ENCODE measurements at regions not wholly inside any gene's neighbourhood (a gene's known extent, or its start where the extent isn't known, plus 50 kb on each side); places are given as distances from the start of the nearest gene placed in this dataset.
"Not testable (repeated sequence)": the region's sequence is repeated elsewhere in the genome, so short reads cannot be mapped to it uniquely, and the experiment has no call there.

DNA sequence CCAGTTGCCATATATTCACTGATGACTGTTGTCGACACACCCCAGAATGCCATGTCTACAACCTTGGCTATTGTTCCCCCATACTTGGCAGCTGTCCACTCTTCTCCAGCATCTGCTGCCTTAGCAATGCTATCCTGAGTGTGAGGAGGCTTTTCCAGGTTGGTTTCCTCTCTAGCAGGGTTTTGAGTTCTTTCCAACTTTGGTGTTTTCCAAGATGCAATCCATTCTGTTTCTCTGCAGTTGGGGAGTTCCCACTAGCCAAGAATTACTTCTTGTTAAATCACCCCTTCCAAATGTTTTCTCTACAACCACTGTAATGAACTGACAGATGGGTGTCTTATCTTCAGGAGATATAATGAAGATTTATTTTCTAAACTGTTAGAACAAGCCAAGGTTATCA lies 617.4 kb downstream of the CCSER2 start:
- no peak for DNase-seq

DNA sequence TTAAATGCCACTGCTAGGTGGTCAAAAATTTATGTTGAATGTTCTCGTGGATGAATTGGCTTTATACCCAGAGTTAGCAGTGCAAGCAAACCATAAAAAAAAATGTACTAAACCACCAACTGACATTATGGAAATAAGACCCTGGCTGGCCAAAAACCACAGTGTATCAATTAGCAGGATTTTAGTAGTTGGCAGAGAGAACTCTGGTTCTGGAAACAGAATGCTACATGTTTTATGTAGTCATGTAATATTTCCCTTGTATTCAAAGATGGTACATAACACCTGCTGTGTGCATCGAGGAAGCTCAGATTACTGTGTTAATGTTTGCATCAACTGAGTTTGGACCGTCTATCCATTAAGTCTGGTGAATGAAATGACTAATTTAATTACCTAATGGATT lies 618.5 kb downstream of the CCSER2 start:
- DNase-seq, result no peak

DNA sequence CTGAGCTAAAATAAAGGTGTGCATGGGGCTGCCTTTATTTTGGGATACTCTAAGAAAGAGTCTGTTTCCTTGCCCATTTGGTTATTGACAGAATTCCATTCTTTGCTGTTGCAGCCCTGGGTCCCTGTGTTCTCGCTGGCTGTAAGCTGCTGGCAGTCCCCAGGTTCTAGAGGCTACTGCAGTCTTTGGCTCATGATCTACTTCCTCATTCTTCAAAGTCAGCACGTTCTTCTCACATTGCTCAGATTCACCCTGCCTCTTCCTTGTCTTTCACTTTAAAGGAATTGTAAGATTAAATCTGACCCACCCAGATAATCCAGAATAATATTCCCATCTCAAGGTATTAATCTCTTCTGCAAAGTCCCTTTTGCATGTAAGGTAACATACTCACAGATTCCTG lies 620.3 kb downstream of the CCSER2 start:
- no peak for DNase-seq

DNA sequence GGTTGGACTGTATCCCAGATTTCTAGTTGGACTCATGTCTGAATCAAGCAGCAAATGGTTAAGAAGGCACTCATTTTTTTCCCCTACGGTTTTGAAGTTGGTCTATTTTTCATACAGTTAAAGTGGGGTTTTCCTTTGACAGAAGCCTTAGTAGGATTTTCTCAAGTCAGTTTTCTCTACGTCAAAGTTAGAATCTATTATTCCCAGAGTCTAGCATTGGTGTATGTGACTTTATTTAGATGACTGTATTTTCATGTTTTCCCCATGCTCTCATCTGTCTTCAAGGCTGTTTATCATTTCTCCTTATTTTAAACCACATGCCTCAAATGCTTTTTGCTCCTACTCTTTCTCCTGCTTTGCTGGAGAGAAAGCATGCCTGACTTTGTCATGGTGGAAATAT lies 623.2 kb downstream of the CCSER2 start:
- no peak for DNase-seq

DNA sequence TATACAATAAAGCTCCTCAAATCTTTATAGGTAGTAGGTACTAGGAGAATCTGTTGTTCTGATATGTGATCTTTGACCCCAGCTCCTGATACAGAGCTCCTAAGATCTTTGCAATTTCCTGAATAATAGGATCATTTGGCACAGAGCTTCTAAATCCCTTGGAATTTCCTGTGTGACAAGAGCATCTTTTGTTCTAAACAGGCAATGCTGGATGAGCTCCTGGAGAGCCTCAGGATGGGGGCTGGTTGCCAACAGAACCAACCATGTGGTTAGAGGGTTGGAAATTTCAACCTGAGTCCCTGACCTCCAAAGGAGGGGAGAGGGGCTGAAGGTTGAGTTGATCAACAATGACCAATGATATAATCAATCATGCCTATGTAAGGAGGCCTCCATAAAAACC lies 629.0 kb downstream of the CCSER2 start:
- DNase-seq, result no peak

DNA sequence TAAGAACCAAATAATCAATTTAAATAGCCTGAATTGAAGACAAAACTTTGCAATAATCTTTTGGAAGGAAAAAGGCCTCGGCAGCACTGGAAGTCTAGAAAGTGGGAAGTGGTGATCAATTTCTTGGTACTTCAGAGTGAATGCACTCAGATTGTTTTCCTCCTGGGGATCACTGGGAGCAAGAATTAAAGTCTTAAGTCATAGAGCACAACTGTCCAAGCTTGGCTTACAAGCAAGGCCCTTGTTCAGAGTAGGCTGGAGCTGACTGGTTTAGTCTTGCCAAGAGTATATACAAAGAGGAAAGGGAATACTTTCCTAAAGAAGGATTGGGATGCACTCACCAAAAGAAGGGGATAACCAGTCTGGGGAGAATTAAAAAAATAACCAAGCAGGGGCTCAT lies 637.1 kb downstream of the CCSER2 start:
- DNase-seq, result no peak

DNA sequence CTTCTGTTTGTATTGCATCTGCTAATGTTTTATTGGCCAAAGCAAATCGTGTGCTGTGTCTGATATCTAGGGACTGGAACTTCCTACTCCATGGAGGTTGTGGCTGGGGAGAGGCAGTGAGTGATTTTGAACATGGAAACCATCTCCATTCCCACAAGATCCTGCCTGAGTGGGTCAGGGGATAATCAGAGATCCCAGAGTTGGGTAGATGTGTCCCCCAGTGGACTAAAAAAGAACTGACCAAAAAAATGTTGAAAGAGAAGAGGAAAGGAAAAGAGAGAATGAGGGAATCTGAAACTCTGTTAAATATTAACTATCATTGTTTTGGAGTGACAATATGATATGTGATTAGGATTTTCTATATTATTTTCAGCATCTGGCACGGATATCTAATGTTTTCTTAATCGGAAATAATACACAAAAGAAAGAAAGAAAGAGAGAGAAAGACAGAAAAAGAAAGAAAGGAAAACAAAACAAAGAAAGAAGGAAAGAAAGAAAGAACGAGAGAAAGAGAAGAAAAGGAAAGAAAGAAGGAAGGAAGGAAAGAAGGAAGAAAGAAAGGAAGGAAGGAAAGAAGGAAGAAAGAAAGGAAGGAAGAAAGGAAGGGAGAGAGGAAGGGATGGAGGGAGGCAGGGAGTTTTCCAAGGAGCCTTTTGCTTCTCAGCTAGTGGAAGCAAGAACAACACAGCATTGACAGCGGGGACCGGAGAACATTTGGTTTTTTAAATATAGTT lies 638.5 kb downstream of the CCSER2 start:
- no peak for DNase-seq

DNA sequence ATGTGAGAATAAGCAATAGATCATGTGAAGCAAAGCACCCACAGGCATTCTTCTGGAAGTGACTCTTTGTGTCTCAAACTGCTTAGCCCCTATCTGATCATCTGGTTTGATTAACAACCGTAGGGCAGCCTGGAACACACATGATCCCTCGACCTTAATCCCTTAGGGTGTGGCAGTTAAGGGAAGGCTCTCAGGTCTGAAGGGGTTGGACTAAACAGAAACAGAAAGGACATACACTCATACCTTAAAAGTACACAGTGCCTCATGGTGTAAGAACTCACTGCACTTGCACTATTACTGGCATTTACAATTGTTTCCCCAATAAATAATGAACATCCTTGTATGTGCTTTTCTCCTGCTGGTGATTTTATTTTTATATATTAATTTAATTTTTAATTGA lies 640.9 kb downstream of the CCSER2 start:
- DNase-seq, result not testable (repeated sequence)

DNA sequence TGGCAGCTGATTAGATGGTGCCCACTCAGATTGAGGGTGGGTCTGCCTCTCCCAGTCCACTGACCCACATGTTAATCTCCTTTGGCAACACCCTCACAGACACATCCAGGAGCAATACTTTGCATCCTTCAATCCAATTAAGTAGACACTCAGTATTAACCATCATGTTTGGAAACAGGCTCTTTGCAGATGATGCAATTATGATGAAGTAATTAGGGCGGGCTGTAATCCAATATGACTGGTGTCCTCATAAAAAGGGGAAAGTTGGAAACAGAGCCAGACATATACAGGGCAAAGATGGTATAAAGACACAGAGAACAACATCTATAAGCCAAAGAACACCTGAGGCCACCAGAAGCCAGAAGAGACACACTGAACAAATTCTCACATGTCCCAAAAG lies 658.6 kb downstream of the CCSER2 start:
- no peak for DNase-seq

DNA sequence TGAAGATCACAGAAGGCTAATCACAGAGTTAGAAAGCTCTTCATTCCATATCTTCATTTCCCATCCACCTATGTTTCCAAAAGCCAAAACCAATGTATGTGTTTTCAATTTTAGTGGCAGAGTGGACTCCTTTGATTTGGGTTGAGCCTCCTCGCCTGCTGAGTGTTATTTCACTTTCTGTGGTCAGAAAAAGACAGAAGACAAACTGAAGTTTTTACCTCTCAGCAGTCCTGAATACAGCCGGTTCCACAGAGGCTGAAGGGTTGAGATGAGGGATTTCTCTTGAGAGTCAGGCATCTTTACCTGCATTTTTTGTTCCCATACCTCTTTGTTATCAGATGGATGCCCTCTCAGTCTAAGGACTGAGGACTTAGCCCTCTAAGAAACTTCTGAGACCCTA lies 659.6 kb downstream of the CCSER2 start:
- no peak for DNase-seq

DNA sequence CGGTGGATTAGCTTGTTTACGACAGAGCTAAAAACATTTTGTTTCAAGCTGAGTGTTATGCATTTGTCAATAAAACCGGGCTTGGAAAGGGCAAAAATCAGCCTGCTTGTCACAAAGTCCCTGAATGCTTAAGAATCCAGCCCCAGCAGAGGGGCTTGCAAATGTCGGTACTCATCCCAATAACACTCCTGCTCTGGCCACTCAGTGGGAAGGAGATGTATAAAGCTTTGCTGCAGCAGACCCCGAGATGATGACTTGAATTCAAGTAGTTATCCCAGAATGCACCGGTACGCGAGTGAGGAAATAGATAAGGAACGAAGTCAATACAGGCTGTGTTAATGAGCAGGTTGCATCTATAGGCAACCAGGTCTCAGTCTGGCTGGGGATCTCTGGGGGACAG lies 662.3 kb downstream of the CCSER2 start:
- no peak for DNase-seq

DNA sequence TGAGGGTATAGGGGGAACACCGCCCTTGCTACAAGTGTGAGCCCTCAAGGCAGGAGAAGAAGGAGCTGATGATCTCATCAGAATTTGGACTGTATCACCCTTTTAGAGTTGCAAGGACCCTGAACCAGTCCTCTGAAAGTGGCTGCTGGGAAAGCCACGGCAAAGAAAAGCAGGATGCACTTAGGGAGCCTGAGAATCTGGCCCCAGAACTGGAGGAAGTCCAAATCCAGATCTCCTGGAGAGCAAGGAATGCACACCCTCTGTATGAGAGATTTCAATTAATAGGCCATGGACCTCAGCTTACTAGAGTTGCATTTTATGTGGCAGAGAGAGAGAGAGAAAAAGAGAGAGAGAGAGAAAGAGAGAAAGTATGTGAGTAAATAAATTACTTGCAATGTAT lies 662.9 kb downstream of the CCSER2 start:
- no peak for DNase-seq

DNA sequence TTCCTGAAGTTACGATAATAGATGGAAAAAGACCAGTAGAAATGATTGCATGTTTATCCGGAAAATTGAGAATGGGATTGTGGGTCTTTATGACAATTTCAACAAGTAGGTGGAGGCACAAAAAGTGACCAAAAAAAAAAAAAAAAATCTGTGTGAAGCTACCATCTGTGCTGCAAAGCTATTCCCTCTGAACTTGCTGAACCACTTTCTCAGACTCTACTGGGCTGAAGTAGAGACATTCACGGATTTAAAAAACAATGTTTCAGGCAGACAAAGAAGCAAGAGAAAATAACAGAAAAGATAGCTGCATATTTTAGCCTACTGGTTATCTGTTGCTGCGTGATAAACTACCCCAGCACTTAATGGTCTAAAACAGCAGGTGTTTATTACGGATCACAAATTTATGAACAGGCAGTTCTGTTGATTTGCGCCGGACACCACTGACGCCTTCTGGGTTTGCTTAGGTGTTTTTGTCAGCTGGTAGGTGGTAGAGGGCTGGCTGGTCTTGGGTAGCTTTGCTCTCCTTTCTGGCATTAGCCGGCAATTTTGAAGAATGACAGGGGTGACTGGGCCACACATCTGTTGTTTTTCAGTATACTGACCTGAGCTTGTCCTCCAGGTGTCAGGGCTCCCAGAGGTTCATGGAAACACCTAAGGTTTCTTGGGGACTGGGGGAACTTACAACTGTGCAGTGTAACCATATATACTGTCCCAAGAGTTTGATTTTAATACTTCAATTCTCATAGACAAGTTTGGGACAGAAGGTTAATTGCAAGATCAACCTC lies 665.1 kb downstream of the CCSER2 start:
- DNase-seq, result no peak

DNA sequence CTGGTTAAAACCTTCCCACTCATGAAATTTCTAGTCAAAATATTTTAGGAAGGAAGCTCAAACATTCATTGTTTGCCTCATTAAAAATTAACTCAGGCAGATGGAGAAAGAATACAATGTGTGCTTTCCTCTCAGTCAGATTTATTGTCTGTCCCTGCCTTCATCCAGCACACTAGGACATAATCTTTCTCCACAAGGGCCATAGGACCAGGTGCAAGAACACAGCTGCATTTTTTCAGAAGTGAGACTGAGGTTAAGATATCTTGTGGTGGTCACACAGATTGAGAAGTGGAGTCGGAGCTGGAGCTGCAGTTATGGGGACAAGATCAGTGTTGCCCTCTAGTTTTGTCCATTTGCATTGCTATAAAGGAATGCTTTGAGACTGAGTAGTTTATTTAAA lies 666.3 kb downstream of the CCSER2 start:
- DNase-seq, result no peak

DNA sequence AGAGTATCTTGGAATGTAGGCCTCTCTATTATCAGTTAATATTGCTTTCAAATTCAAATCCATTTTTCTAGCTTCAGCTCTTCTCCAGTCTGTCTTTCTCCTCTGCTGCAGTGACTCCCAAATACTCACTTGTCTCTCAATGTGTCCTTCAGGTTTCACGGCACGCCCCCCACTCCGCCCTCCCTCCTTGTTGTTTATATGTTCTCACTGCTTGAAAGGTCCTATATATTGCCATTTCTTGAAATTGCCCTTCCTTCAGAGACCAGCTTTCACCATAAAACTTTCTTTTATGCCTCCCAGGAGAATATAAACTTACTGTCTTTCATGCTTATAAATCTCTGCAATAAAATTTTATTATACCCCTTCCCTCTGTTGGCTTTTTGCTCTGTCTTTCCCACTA lies 668.2 kb downstream of the CCSER2 start:
- no peak for DNase-seq

DNA sequence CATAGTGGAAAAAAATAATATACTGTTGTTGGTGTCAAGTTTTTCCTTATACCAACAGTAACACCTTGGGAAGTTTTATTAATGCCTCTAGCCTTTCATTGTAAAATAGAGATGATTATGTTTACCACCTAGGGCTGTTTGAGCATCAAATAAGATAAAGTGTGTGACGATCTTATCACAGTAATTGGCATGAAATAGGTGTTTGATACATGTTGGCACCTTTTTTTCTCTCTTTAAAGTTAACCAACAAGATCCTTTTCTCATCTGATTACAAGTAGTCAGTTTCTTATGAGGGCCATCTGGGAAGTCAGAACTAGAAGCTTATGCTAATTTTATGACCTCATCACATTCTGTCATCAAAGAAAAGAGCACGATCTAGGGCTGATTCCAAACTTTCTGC lies 669.5 kb downstream of the CCSER2 start:
- no peak for DNase-seq

DNA sequence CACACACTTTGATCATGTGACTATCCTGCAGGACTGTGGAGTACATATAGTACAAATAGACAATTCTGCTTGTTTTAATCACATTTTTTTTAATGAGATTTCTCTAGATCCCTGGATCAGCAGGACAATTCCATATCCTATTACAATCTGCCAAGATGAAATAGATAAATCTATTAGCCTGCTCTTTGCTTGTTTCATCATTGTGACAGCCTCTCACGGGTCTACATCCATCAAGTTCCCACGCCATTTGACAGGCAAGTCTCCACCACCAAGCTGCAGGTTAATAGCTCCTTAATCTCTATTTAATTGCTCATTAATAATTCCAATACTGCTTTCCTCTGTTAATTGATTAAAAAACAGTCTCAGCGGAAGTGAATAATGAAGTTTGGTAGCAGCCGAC lies 671.5 kb downstream of the CCSER2 start:
- DNase-seq, result no peak

DNA sequence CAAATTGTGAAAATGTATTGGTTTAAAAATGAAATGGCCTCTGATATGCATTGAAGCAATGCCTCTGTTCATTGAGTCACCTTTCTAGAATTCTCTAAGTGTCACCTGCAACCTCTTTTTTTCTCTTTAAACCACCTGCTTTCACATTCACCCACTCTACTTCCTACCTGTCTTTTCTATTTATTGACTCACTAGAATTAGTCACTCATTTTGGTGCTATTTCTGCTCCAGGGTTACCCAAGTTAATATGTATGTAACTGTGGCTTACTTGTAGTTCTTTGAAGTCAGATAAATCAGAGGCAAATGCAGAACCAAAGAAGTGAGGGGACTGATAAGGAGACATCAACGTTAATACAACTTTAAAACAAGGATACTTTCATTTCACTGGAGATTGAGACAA lies 674.7 kb downstream of the CCSER2 start:
- no peak for DNase-seq

DNA sequence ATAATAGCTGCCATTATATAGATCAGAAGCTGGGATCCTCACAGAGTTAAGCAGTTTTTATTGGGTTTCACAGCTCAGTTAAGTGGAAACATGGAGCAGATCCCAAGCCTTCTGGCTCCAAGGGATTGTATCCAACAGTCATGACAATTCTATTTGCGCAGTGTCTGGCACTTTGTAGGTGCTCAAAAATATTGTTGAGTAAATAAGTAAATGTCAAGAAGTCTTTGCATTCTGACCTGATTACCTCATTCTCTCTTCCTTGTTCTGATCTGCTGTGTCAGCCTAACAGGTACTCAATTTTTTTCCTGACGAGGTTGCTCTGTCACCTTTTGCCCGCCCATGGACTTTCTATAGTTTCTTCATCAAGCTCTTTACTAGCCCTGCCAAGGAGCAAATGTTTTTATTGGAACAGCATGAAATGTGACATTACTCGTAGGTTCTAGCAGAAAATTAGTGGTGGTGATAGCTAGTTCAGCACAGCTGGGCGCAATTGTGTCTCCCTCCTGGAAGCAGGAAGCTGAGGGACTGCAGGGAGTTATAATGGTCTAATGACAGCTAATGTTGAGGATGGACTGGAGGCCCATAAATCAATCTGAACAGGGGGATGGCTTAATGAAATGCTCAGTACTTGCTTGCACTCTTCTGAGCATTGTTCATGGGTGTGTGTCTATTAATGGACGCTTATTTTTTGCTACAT lies 680.2 kb downstream of the CCSER2 start:
- no peak for DNase-seq

DNA sequence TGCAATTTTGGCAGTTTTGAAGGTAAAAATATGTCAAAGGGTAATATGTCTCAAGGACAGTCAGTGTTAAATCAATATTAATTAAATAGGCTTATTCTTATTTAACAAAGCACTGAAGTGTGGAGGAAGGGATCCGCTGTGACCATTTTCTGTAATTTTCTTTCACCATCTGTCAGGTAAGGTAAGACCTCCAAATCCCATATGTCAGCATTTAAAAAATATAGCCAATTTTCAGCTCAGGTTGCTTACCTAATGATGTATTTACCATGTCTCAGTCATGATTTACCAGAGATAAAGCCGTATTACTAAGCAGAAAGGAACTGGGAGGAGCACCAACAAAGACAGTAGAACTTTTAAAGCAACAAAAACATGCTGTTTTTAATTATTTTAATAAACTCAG lies 683.9 kb downstream of the CCSER2 start:
- DNase-seq, result no peak

DNA sequence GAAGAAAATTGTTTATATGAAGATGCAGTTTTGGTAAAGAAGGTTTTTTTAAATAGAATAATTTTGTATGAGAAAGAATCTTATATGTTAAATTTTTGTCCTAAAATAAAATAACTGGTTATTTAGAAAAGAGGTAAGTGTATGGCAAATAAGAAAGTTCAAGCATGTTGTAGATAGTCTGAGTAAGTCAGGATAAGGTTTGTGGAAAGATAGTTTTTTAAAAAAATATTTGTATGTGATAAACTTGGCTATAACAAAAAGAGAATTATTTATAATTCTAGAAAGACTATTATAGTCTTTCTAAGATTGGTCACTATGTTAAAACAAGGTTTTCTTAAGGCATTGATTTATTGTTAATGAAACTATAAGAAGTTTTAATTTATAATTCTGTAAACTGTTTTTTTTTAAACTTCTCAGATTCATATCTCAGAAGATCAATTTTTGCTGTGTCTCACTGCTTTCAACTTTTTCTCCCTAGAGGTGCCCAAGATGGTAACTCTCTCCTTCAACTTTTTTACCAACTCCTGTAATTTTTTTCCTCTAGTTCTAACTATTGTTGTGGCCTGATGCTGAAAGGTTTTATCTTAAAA lies 698.6 kb downstream of the CCSER2 start:
- no peak for DNase-seq

DNA sequence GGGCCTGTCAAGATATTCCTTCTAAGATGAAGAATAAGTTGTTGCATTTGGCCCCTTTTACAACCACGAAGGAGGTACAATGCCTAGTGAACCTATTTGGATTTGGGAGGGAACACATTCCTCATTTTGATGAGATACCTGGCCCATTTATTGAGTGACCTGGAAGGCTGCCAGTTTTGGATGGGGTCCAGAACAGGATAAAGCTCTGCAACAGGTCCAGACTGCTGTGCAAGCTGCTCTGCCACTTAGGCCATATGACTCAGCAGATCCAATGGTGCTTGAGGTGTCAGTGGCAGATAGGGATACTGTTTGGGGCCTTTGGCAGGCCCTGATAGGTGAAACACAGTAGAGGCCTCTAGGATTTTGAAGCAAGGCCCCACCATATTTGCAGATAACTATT lies 704.6 kb downstream of the CCSER2 start:
- no peak for DNase-seq

DNA sequence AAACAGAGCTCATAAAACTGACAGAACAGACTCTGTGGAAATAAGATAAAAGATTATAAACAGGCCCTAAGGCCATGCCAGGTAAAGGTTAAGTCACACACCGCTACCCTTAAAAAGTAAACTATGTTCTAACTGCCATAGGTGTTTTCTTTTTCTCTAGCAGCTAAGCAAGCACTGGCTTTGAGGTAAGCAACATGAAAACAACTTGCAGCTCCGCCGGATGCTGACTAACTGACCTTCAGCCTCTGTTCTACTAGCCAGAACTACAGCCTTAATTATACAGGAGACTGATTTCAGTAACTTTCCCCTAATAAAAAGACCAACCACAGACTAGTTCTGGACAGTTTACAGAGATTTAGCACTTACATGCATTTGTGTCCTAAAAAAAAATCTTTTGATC lies 708.3 kb downstream of the CCSER2 start:
- no peak for DNase-seq

DNA sequence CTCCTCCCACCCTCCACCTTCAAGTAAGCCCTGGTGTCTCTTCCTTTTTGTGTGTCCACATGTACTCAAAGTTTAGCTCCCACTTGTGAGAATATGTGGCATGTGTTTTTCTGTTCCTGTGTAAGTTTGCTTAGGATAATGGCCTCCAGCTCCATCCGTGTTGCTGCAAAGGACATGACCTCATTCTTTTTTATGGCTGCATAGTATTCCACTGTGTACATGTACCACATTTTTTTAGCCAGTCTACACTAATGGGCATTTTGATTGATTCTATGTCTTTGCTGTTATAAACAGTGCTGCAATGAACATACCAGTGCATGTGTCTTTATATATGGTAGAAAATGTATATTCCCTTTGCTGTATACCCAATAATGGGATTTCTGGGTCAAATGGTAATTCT lies 710.9 kb downstream of the CCSER2 start:
- DNase-seq, result no peak

Measured in stimulated activated CD4-positive, alpha-beta T cell treated with anti-CD3 and anti-CD28 coated beads, Interleukin-12 subunit alpha, Interleukin-12 subunit beta, amount 100 ng/mL, for 4 hours (primary cell).